WTC11 (cell line): ENCODE measurements at regions not wholly inside any gene's neighbourhood (a gene's known extent, or its start where the extent isn't known, plus 50 kb on each side); places are given as distances from the start of the nearest gene placed in this dataset.

Experiments used
- CREB1 ChIP-seq: sonication (generic); formaldehyde crosslinking; IDR thresholded peaks from 2 replicates; pipeline ENCODE4 v1.8.0; 2023; ENCODE audit warnings: mild to moderate bottlenecking, missing genetic modification reagents
- CREM ChIP-seq: sonication (generic); formaldehyde crosslinking; IDR thresholded peaks from 2 replicates; pipeline ENCODE4 v1.8.1; 2022; ENCODE audit warnings: mild to moderate bottlenecking, missing genetic modification reagents, moderate library complexity
- FOXP1 ChIP-seq: sonication (generic); formaldehyde crosslinking; IDR thresholded peaks from 2 replicates; pipeline ENCODE4 v1.8.0; 2022; ENCODE audit warnings: missing genetic modification reagents, mild to moderate bottlenecking, moderate library complexity, borderline replicate concordance
- JUN ChIP-seq: sonication (generic); formaldehyde crosslinking; IDR thresholded peaks from 2 replicates; pipeline ENCODE4 v1.8.0; 2023; ENCODE audit warnings: mild to moderate bottlenecking, missing genetic modification reagents
- NR3C1 ChIP-seq: sonication (generic); formaldehyde crosslinking; conservative IDR thresholded peaks from 2 replicates; pipeline ENCODE4 v1.8.1; 2023; ENCODE audit warnings: low read depth, mild to moderate bottlenecking, missing genetic modification reagents
- SMAD3 ChIP-seq: sonication (generic); formaldehyde crosslinking; IDR thresholded peaks from 2 replicates; pipeline ENCODE4 v1.8.0; 2022; ENCODE audit warnings: missing genetic modification reagents, mild to moderate bottlenecking, borderline replicate concordance
- ZNF219 ChIP-seq: sonication (generic); formaldehyde crosslinking; IDR thresholded peaks from 2 replicates; pipeline ENCODE4 v1.8.0; 2023; ENCODE audit warnings: missing genetic modification reagents, mild to moderate bottlenecking, borderline replicate concordance
- TF ChIP-seq, protein P1 (sequence below): sonication (generic); formaldehyde crosslinking; IDR thresholded peaks from 2 replicates; pipeline ENCODE4 v1.8.1; 2023; ENCODE audit warnings: mild to moderate bottlenecking, moderate library complexity, missing genetic modification reagents
- TF ChIP-seq, protein P2 (sequence below): sonication (generic); formaldehyde crosslinking; IDR thresholded peaks from 2 replicates; pipeline ENCODE4 v1.8.1; 2022; ENCODE audit warnings: mild to moderate bottlenecking, missing genetic modification reagents, moderate library complexity, borderline replicate concordance
- TF ChIP-seq, protein P3 (sequence below): fragments of 200-600 bp; IDR thresholded peaks from 2 replicates; pipeline ENCODE4 v1.8.0; 2022; ENCODE audit warnings: antibody characterized with exemption
- TF ChIP-seq, protein P4 (sequence below): sonication (generic); formaldehyde crosslinking; IDR thresholded peaks from 2 replicates; pipeline ENCODE4 v1.8.0; 2023; ENCODE audit warnings: missing genetic modification reagents, mild to moderate bottlenecking, borderline replicate concordance
- TF ChIP-seq, protein P5 (sequence below): sonication (generic); formaldehyde crosslinking; IDR thresholded peaks from 2 replicates; pipeline ENCODE4 v1.8.0; 2022; ENCODE audit warnings: mild to moderate bottlenecking, missing genetic modification reagents
- TF ChIP-seq, protein P6 (sequence below): sonication (generic); formaldehyde crosslinking; IDR thresholded peaks from 2 replicates; pipeline ENCODE4 v1.8.1; 2022; ENCODE audit warnings: mild to moderate bottlenecking, moderate library complexity, missing genetic modification reagents
- TF ChIP-seq, protein P7 (sequence below): sonication (generic); formaldehyde crosslinking; IDR thresholded peaks from 2 replicates; pipeline ENCODE4 v1.8.1; 2023; ENCODE audit warnings: mild to moderate bottlenecking, missing genetic modification reagents, moderate library complexity

DNA sequence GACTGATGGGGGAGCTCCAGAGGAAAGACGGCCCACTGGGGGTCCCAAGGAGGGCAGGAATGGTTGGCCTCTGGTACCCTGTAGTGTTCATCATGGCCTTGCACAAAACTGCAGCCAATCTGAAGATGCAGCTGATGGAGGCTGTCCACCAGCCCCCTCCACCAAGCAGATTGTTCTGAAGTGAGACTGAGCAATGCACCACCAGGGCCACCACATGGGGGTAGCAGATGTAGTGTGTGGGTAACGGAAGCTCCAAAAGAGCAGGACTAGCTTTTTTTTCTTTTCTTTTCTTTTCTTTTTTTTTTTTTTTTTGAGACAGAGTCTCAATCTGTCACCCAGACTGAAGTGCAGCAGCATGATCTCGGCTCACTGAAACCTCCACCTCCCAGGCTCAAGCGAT lies 181.0 kb upstream of the MYLIP start:
- TF ChIP-seq, protein P1, sequence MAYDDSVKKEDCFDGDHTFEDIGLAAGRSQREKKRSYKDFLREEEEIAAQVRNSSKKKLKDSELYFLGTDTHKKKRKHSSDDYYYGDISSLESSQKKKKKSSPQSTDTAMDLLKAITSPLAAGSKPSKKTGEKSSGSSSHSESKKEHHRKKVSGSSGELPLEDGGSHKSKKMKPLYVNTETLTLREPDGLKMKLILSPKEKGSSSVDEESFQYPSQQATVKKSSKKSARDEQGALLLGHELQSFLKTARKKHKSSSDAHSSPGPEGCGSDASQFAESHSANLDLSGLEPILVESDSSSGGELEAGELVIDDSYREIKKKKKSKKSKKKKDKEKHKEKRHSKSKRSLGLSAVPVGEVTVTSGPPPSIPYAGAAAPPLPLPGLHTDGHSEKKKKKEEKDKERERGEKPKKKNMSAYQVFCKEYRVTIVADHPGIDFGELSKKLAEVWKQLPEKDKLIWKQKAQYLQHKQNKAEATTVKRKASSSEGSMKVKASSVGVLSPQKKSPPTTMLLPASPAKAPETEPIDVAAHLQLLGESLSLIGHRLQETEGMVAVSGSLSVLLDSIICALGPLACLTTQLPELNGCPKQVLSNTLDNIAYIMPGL (CRISPR knock-in tag), result no peak
- TF ChIP-seq, protein P2, sequence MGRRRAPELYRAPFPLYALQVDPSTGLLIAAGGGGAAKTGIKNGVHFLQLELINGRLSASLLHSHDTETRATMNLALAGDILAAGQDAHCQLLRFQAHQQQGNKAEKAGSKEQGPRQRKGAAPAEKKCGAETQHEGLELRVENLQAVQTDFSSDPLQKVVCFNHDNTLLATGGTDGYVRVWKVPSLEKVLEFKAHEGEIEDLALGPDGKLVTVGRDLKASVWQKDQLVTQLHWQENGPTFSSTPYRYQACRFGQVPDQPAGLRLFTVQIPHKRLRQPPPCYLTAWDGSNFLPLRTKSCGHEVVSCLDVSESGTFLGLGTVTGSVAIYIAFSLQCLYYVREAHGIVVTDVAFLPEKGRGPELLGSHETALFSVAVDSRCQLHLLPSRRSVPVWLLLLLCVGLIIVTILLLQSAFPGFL (CRISPR knock-in tag), result no peak
- TF ChIP-seq, protein P3, sequence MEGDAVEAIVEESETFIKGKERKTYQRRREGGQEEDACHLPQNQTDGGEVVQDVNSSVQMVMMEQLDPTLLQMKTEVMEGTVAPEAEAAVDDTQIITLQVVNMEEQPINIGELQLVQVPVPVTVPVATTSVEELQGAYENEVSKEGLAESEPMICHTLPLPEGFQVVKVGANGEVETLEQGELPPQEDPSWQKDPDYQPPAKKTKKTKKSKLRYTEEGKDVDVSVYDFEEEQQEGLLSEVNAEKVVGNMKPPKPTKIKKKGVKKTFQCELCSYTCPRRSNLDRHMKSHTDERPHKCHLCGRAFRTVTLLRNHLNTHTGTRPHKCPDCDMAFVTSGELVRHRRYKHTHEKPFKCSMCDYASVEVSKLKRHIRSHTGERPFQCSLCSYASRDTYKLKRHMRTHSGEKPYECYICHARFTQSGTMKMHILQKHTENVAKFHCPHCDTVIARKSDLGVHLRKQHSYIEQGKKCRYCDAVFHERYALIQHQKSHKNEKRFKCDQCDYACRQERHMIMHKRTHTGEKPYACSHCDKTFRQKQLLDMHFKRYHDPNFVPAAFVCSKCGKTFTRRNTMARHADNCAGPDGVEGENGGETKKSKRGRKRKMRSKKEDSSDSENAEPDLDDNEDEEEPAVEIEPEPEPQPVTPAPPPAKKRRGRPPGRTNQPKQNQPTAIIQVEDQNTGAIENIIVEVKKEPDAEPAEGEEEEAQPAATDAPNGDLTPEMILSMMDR, result no peak
- TF ChIP-seq CREB1 (CRISPR knock-in tag) (no peak), ZNF219 (no peak), FOXP1 (CRISPR knock-in tag) (no peak), NR3C1 (no peak), CREM (CRISPR knock-in tag) (no peak), JUN (CRISPR knock-in tag) (no peak), SMAD3 (no peak)
- TF ChIP-seq, protein P4, sequence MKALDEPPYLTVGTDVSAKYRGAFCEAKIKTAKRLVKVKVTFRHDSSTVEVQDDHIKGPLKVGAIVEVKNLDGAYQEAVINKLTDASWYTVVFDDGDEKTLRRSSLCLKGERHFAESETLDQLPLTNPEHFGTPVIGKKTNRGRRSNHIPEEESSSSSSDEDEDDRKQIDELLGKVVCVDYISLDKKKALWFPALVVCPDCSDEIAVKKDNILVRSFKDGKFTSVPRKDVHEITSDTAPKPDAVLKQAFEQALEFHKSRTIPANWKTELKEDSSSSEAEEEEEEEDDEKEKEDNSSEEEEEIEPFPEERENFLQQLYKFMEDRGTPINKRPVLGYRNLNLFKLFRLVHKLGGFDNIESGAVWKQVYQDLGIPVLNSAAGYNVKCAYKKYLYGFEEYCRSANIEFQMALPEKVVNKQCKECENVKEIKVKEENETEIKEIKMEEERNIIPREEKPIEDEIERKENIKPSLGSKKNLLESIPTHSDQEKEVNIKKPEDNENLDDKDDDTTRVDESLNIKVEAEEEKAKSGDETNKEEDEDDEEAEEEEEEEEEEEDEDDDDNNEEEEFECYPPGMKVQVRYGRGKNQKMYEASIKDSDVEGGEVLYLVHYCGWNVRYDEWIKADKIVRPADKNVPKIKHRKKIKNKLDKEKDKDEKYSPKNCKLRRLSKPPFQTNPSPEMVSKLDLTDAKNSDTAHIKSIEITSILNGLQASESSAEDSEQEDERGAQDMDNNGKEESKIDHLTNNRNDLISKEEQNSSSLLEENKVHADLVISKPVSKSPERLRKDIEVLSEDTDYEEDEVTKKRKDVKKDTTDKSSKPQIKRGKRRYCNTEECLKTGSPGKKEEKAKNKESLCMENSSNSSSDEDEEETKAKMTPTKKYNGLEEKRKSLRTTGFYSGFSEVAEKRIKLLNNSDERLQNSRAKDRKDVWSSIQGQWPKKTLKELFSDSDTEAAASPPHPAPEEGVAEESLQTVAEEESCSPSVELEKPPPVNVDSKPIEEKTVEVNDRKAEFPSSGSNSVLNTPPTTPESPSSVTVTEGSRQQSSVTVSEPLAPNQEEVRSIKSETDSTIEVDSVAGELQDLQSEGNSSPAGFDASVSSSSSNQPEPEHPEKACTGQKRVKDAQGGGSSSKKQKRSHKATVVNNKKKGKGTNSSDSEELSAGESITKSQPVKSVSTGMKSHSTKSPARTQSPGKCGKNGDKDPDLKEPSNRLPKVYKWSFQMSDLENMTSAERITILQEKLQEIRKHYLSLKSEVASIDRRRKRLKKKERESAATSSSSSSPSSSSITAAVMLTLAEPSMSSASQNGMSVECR (CRISPR knock-in tag), result no peak
- TF ChIP-seq, protein P5, sequence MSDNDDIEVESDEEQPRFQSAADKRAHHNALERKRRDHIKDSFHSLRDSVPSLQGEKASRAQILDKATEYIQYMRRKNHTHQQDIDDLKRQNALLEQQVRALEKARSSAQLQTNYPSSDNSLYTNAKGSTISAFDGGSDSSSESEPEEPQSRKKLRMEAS (CRISPR knock-in tag), result no peak
- TF ChIP-seq, protein P6, sequence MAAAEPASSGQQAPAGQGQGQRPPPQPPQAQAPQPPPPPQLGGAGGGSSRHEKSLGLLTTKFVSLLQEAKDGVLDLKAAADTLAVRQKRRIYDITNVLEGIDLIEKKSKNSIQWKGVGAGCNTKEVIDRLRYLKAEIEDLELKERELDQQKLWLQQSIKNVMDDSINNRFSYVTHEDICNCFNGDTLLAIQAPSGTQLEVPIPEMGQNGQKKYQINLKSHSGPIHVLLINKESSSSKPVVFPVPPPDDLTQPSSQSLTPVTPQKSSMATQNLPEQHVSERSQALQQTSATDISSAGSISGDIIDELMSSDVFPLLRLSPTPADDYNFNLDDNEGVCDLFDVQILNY (CRISPR knock-in tag), result no peak
- TF ChIP-seq, protein P7, sequence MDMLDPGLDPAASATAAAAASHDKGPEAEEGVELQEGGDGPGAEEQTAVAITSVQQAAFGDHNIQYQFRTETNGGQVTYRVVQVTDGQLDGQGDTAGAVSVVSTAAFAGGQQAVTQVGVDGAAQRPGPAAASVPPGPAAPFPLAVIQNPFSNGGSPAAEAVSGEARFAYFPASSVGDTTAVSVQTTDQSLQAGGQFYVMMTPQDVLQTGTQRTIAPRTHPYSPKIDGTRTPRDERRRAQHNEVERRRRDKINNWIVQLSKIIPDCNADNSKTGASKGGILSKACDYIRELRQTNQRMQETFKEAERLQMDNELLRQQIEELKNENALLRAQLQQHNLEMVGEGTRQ (CRISPR knock-in tag), result no peak
